ENCODE measurements at regions not wholly inside any gene's neighbourhood (a gene's known extent, or its start where the extent isn't known, plus 50 kb on each side); places are given as distances from the start of the nearest gene placed in this dataset.

DNA sequence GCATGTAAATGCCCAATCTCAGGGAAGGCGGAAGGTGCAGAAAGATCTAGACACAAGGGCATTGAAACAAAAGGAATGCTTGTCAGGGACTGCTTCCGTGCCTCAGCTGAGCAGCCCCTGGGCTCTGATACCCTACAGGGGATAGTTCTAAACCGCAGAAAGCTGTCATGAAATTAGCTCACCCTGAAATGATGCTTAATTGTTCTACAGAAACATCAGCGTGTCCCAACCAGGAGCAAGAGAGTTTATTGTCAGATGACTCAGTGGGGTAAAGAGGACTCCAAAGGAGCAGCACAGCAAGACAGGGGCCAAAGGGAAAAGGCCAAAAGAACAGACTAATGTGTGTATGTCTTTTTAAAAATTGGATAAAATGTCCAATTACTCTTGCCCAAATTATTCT, 258.4 kb upstream of the JARID2 start:
- TF ChIP-seq POLR2A (IDR thresholded peaks at IDR 0.05), result no peak
- TF ChIP-seq, protein P1, sequence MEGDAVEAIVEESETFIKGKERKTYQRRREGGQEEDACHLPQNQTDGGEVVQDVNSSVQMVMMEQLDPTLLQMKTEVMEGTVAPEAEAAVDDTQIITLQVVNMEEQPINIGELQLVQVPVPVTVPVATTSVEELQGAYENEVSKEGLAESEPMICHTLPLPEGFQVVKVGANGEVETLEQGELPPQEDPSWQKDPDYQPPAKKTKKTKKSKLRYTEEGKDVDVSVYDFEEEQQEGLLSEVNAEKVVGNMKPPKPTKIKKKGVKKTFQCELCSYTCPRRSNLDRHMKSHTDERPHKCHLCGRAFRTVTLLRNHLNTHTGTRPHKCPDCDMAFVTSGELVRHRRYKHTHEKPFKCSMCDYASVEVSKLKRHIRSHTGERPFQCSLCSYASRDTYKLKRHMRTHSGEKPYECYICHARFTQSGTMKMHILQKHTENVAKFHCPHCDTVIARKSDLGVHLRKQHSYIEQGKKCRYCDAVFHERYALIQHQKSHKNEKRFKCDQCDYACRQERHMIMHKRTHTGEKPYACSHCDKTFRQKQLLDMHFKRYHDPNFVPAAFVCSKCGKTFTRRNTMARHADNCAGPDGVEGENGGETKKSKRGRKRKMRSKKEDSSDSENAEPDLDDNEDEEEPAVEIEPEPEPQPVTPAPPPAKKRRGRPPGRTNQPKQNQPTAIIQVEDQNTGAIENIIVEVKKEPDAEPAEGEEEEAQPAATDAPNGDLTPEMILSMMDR (IDR thresholded peaks at IDR 0.05), result no peak
- ATAC-seq (no peak), DNase-seq (no peak)
- H3K4me1 ChIP-seq, result no peaks in the 10 kb centered on the region
- no peak overlapping the region for H3K27ac ChIP-seq
- WGBS, 2 donors, result 78 to 84% methylated on average over 4 of the region's 4 CpGs
- no peaks in the 10 kb centered on the region for H3K9me3 ChIP-seq
- H3K36me3 ChIP-seq (replicated peaks in 1 of 2; ENCODE audit: insufficient read depth in 1 of 2, low read depth in 2 of 2), result no peaks in the 10 kb centered on the region
- intact Hi-C loops (cut with DNase I), result no loop called here
- no peak overlapping the region for H3K4me3 ChIP-seq
- no peaks in the 10 kb centered on the region for H3K27me3 ChIP-seq

DNA sequence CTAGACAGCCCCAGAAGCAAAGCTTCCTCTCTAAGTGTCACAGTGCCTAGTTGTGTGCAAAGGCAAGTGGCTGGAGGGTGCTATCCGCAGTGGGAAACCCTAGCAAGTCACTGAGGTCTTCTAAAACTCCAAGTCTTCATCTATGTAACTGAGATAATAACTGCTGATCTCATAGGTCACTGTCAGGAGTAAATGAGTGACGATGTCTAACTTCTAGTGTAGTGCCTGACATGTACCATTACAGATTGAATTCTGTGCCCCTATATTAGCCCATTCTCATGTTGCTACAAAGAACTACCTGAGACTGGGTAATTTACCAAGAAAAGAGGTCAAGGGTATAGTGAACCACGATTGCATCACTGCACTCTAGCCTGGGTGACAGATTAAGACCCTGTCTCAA, 253.5 kb upstream of the JARID2 start:
- Histone ChIP-seq H3K27me3 (no peaks in the 10 kb centered on the region), H3K4me3 (no peak overlapping the region), H3K9me3 (no peaks in the 10 kb centered on the region), H3K36me3 (replicated peaks in 1 of 2; ENCODE audit: insufficient read depth in 1 of 2, low read depth in 2 of 2) (no peaks in the 10 kb centered on the region), H3K4me1 (no peaks in the 10 kb centered on the region), H3K27ac (no peak overlapping the region)
- no peak for TF ChIP-seq POLR2A (IDR thresholded peaks at IDR 0.05)
- 69 to 83% methylated on average over 3 of the region's 3 CpGs for WGBS, 2 donors
- DNase-seq, result no peak
- ATAC-seq, result no peak
- intact Hi-C loops (cut with DNase I), result no loop called here

DNA sequence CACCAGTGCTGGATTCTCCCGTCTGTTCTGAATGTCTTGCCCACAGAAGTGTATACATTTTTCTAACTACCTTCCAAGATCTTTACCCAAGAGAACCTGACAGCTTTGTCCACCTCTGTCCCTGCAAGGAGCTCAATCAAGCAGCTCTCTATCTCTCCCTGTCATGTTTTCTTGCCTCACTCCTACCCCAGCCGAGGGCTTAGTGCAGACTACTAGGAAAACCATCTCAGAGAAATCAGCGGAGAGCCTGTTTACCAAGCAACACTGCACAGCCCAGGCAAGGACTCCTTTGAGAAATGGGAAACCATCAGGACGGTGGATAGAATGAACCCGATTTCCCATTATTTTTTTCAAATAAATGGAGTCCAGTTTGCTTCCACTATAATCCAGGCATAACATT, 250.7 kb upstream of the JARID2 start:
- ATAC-seq (no peak), DNase-seq (no peak)
- intact Hi-C loops (cut with DNase I), result no loop called here
- Histone ChIP-seq H3K9me3 (no peaks in the 10 kb centered on the region), H3K27ac (no peak overlapping the region), H3K4me3 (no peak overlapping the region), H3K27me3 (no peaks in the 10 kb centered on the region), H3K4me1 (no peaks in the 10 kb centered on the region), H3K36me3 (replicated peaks in 1 of 2; ENCODE audit: insufficient read depth in 1 of 2, low read depth in 2 of 2) (no peaks in the 10 kb centered on the region)
- TF ChIP-seq, protein P1 (IDR thresholded peaks at IDR 0.05), result no peak
- no peak for TF ChIP-seq POLR2A (IDR thresholded peaks at IDR 0.05)
- 38 to 53% methylated on average over 5 of the region's 5 CpGs for WGBS, 2 donors

DNA sequence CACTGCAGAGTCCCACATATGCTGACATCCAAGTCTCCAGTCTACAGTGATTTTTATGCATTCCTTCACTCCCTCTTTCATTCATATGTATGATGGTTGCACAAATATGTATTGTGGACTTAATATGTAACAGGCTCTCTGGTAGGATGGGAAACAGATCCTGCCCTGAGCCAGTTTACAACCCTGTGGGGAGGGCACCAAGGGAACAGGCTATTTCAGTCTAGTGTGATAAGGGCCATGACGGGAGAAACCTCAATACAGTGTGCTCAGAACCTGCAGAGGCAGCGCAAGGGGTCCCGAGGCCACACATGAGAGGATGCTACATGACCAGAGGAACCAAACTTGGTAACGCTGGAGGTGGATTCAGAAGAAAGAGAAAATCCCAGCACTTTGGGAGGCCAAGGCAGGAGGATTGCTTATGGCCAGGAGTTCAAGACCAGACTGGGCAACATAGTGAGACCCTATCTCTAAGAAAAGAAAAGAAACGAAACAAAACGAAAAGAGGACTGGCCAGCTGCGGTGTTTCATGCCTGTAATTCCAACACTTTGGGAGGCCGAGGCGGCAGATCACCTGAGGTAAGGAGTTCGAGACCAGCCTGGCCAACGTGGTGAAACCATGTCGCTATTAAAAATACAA, 249.8 kb upstream of the JARID2 start:
- TF ChIP-seq POLR2A (IDR thresholded peaks at IDR 0.05), result no peak
- TF ChIP-seq, protein P1 (IDR thresholded peaks at IDR 0.05), result no peak
- intact Hi-C loops (cut with DNase I), result no loop called here

DNA sequence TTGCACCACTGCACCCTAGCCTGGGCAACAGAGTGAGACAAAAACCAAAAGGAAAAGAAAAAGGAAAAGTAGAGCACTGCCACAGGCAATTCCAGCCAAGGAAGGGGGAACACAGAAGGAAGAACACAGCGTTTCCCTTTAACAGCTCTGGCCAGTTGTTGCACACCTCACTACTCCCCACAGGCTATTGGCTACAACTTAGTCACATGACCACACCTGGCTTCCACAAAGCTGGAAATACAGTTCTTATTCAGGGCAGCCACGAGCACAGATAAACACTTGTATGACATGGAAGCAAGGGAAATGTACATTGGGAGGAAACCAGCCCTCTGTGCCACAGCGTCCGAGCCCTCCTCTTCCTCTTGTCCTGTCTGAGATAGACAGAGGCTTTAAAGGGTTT, 249.0 kb upstream of the JARID2 start:
- WGBS, 2 donors, result 54 to 59% methylated on average over 4 of the region's 4 CpGs
- no peak overlapping the region for H3K27ac ChIP-seq
- no peak for ATAC-seq
- H3K27me3 ChIP-seq, result no peaks in the 10 kb centered on the region
- no peaks in the 10 kb centered on the region for H3K4me1 ChIP-seq
- intact Hi-C loops (cut with DNase I), result no loop called here
- H3K4me3 ChIP-seq, result no peak overlapping the region
- DNase-seq, result no peak
- H3K9me3 ChIP-seq, result no peaks in the 10 kb centered on the region
- TF ChIP-seq, protein P1 (IDR thresholded peaks at IDR 0.05), result no peak
- TF ChIP-seq POLR2A (IDR thresholded peaks at IDR 0.05), result no peak
- H3K36me3 ChIP-seq (replicated peaks in 1 of 2; ENCODE audit: insufficient read depth in 1 of 2, low read depth in 2 of 2), result no peaks in the 10 kb centered on the region

More for the DNA sequence above, 249.8 kb upstream of the JARID2 start:
- no peaks in the 10 kb centered on the region for H3K4me1 ChIP-seq
- DNase-seq, result no peak
- H3K36me3 ChIP-seq (replicated peaks in 1 of 2; ENCODE audit: insufficient read depth in 1 of 2, low read depth in 2 of 2), result no peaks in the 10 kb centered on the region
- no peaks in the 10 kb centered on the region for H3K9me3 ChIP-seq
- H3K4me3 ChIP-seq, result no peak overlapping the region
- no peak for ATAC-seq
- no peaks in the 10 kb centered on the region for H3K27me3 ChIP-seq
- no peak overlapping the region for H3K27ac ChIP-seq
- WGBS, 2 donors, result 79 to 82% methylated on average over 12 of the region's 12 CpGs

All from body of pancreas (tissue), 4 donors.